MCF 10A (cell line): ENCODE measurements at regions not wholly inside any gene's neighbourhood (a gene's known extent, or its start where the extent isn't known, plus 50 kb on each side); places are given as distances from the start of the nearest gene placed in this dataset.

Experiments
- BruUV-seq: library from RNA; stranded (reverse); fragments of 400-500 nt; replicated peaks from 2 replicates; lab custom pipeline; 2021; lab: Mats Ljungman, UMichigan
- CTCF ChIA-PET: fragments of 300-600 bp; sonication (Branson Sonifier 250); formaldehyde crosslinking; extraction: SDS; loops from one replicate; lab custom pipeline; 2021; ENCODE audit warnings: antibody characterized with exemption, inconsistent platforms; lab: Yijun Ruan, JAX
- POLR2A ChIA-PET: fragments of 300-600, 350-650 bp; sonication (Branson Sonifier 250); formaldehyde crosslinking; extraction: SDS; loops from one replicate; lab custom pipeline; 2020; ENCODE audit warnings: antibody characterized with exemption, inconsistent platforms; lab: Yijun Ruan, JAX
- DNase-seq: peaks from one replicate; pipeline ENCODE4 v3.0.0-alpha.2; 2018; ENCODE audit not compliant: unreplicated experiment
- H3K27ac Mint-ChIP-seq: one replicate; pipeline ENCODE4 v1.8.0; 2022; ENCODE audit warnings: mild to moderate bottlenecking, low read depth, mixed read lengths; ENCODE audit not compliant: unreplicated experiment
- H3K27me3 Mint-ChIP-seq: one replicate; pipeline ENCODE4 v1.8.0; 2022; ENCODE audit warnings: mixed read lengths; ENCODE audit not compliant: insufficient read depth, unreplicated experiment
- H3K36me3 Mint-ChIP-seq: one replicate; pipeline ENCODE4 v1.8.0; 2022; ENCODE audit warnings: mild to moderate bottlenecking, moderate library complexity, mixed read lengths; ENCODE audit not compliant: insufficient read depth, unreplicated experiment
- H3K4me1 Mint-ChIP-seq: one replicate; pipeline ENCODE4 v1.8.0; 2022; ENCODE audit warnings: mixed read lengths; ENCODE audit not compliant: insufficient read depth, unreplicated experiment
- H3K4me3 Mint-ChIP-seq: one replicate; pipeline ENCODE4 v1.8.0; 2022; ENCODE audit warnings: mild to moderate bottlenecking, moderate library complexity, mixed read lengths; ENCODE audit not compliant: unreplicated experiment
- H3K9me3 Mint-ChIP-seq: one replicate; pipeline ENCODE4 v1.8.0; 2022; ENCODE audit warnings: mixed read lengths; ENCODE audit not compliant: unreplicated experiment
- CTCF ChIP-seq: fragments of 200-600 bp; IDR thresholded peaks from one replicate; pipeline ENCODE4 v1.8.0; 2022; ENCODE audit warnings: antibody characterized with exemption, mild to moderate bottlenecking; ENCODE audit not compliant: unreplicated experiment
- intact Hi-C: fragments of 100-400 bp; cut with micrococcal nuclease; formaldehyde crosslinking; loops from 2 replicates; pipeline ENCODE4 v1.14.1; 2022

GRCh38 chr2:198390670-198391069, 586.3 kb downstream of the PLCL1 start:
- no peak for TF ChIP-seq CTCF
- intact Hi-C loops = no loop called here
- POLR2A ChIA-PET = no interaction called here
- no peak overlapping the region for H3K27ac Mint-ChIP-seq
- CTCF ChIA-PET = interaction anchor here (0.6 kb wide), 1 partner anchor 303 kb away, joined by 3 read pairs; no protein-coding TSS in a partner anchor
- no peak overlapping the region for H3K4me3 Mint-ChIP-seq
- H3K36me3 Mint-ChIP-seq = no peaks in the 10 kb centered on the region
- no peaks in the 10 kb centered on the region for H3K9me3 Mint-ChIP-seq
- no peak for DNase-seq
- peaks cover 33% of the 10 kb centered on the region for H3K27me3 Mint-ChIP-seq
- no TSS peak for BruUV-seq
- no peaks in the 10 kb centered on the region for H3K4me1 Mint-ChIP-seq

- Mint-ChIP-seq H3K4me3 (no peak overlapping the region), H3K27ac (no peak overlapping the region), H3K4me1 (no peaks in the 10 kb centered on the region), H3K36me3 (no peaks in the 10 kb centered on the region), H3K27me3 (peaks cover 39% of the 10 kb centered on the region), H3K9me3 (no peaks in the 10 kb centered on the region)
- no peak for TF ChIP-seq CTCF
- intact Hi-C loops = no loop called here
- ChIA-PET POLR2A (no interaction called here), CTCF (no interaction called here)
- DNase-seq = no peak
- BruUV-seq = no TSS peak
Measured at GRCh38 chr2:198387677-198388076, 583.3 kb downstream of the PLCL1 start.

GRCh38 chr2:198385856-198386255, 581.5 kb downstream of the PLCL1 start:
- Mint-ChIP-seq H3K27ac (no peak overlapping the region), H3K27me3 (peaks cover 50% of the 10 kb centered on the region), H3K36me3 (no peaks in the 10 kb centered on the region), H3K9me3 (no peaks in the 10 kb centered on the region), H3K4me1 (no peaks in the 10 kb centered on the region), H3K4me3 (no peak overlapping the region)
- no TSS peak for BruUV-seq
- ChIA-PET CTCF (interaction anchor here (1.2 kb wide), 1 partner anchor 76 kb away, joined by 3 read pairs; no protein-coding TSS in a partner anchor), POLR2A (no interaction called here)
- DNase-seq = no peak
- intact Hi-C loops = no loop called here
- no peak for TF ChIP-seq CTCF

- H3K36me3 Mint-ChIP-seq = no peaks in the 10 kb centered on the region
- CTCF ChIA-PET = interaction anchor here (1.2 kb wide), 1 partner anchor 76 kb away, joined by 3 read pairs; no protein-coding TSS in a partner anchor
- TF ChIP-seq CTCF = no peak
Measured at GRCh38 chr2:198385326-198385725, 580.9 kb downstream of the PLCL1 start.

More at GRCh38 chr2:198385326-198385725, 580.9 kb downstream of the PLCL1 start:
- no peak for DNase-seq
- Mint-ChIP-seq H3K4me3 (no peak overlapping the region), H3K27ac (no peak overlapping the region), H3K9me3 (no peaks in the 10 kb centered on the region), H3K4me1 (no peaks in the 10 kb centered on the region), H3K27me3 (peaks cover 55% of the 10 kb centered on the region)
- intact Hi-C loops = no loop called here
- no TSS peak for BruUV-seq
- POLR2A ChIA-PET = no interaction called here
